GM12872 (cell line): ENCODE measurements at regions not wholly inside any gene's neighbourhood (a gene's known extent, or its start where the extent isn't known, plus 50 kb on each side); places are given as distances from the start of the nearest gene placed in this dataset.

Experiments used
- TF ChIP-seq, protein P1 (sequence below): IDR thresholded peaks from 3 replicates; pipeline ENCODE4 v1.5.1; 2011; ENCODE audit warnings: low read depth, mild to moderate bottlenecking, low read length, moderate library complexity; ENCODE audit not compliant: insufficient read depth

DNA sequence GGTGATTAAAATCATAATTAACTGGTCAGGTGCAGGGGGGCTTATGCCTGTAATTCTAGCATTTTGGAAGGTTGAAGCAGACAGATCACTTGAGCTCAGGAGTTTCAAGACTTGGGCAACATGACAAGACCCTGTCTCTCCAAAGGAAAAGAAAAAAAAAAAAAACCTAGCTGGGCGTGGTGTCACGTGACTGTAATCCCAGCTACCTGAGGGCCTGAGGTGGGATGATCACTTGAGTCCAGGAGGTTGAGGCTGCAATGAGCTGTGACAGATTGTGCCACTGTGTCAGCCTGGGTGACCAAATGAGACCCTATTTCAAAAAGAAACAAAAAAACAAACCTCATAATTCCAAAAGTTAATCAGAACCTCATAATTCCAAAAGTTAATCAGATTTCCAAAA, 505.5 kb downstream of the CDH8 start:
- TF ChIP-seq, protein P1, sequence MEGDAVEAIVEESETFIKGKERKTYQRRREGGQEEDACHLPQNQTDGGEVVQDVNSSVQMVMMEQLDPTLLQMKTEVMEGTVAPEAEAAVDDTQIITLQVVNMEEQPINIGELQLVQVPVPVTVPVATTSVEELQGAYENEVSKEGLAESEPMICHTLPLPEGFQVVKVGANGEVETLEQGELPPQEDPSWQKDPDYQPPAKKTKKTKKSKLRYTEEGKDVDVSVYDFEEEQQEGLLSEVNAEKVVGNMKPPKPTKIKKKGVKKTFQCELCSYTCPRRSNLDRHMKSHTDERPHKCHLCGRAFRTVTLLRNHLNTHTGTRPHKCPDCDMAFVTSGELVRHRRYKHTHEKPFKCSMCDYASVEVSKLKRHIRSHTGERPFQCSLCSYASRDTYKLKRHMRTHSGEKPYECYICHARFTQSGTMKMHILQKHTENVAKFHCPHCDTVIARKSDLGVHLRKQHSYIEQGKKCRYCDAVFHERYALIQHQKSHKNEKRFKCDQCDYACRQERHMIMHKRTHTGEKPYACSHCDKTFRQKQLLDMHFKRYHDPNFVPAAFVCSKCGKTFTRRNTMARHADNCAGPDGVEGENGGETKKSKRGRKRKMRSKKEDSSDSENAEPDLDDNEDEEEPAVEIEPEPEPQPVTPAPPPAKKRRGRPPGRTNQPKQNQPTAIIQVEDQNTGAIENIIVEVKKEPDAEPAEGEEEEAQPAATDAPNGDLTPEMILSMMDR: no peak

DNA sequence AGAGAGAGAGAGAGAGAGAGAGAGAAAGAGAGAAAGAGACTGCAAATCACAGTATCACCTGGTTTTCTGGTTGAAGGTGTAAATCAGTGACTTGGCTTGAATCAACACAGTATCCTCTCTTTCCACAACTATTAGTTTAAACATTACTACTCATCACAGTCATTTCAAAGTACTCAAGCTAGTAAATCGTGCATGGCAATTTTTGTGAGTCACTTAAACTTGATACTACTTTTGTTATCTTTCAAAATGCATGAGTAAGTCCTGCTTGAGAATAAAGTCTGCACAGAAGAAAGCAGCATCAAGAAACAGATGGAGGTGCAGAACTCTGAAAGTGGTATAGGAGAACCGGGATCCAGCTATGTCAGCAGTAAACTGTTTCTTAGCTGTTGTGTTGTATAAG, 535.4 kb downstream of the CDH8 start:
- TF ChIP-seq, protein P1: no peak

DNA sequence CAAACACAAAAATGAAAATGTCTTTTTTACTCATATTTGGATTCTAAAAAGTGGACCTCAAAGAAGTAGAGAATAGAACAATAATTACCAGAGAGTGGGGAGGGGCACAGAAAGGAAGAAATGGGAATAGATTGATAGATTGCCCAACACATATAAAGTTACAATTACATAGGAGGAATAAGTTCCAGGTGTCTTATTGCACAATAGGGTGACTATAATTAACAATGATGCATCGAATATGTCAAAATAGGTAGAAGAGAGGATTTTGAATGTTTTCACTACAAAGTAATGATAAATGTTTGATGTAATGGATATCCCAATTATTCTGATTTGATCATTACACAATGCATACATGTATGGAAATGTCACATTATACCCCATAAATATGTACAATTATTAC, 556.0 kb downstream of the CDH8 start:
- TF ChIP-seq, protein P1: no peak

DNA sequence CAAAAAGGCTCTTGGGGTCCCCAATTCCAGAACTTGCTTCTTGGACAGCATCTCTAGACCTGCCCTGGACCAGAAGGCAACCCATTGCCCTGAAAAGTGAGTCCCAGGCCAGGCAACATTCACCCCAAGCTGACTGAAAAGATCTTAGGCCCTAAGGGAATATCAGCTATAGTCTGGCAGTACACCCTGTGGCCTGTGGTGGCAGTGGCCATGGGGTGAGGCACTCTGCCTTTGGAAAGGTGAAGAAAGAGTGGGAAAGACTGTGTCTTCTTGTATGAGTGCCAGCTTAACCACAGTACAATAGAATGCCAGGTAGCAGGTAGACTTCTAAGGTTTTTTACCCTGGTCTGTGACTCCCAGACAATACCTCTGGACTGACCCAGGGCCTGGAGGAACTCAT, 564.5 kb downstream of the CDH8 start:
- TF ChIP-seq, protein P1: no peak

DNA sequence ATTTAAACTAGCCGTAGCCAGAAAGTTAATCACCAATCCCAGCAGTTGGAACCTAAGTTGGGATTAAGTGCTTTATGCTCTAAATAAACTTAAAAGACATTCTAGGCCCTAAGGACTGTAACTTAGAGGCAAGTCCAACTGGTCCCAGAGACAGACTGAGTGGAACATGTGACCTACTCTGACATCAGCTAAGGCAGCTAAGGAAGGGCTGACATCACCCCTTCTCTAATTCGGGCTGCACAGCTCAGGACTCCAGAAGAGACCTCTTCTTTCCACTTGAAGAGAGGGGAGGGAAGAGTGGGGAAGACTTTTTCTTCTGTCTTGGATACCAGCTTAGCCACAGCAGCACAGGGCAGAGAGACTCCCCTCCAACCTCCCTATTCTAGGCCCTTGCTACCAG, 565.2 kb downstream of the CDH8 start:
- TF ChIP-seq, protein P1: no peak

DNA sequence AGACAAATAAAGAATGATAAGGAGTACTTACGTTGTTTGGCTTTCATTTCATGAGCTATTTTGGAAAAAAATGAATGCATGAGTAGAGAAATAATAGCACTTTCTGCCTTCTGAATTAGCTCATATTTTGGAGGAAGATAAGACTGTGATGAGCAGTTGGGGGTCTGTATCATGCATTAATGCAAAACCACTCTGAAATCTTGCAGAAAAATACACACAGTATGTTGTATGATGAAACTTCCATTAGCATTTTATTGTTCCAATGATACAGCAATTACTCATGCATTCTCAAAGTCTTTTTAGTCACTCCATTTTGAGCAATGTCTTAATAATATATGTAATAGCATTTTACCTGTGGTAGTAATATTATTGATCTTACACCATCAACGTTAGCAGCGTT, 571.0 kb downstream of the CDH8 start:
- TF ChIP-seq, protein P1: no peak

DNA sequence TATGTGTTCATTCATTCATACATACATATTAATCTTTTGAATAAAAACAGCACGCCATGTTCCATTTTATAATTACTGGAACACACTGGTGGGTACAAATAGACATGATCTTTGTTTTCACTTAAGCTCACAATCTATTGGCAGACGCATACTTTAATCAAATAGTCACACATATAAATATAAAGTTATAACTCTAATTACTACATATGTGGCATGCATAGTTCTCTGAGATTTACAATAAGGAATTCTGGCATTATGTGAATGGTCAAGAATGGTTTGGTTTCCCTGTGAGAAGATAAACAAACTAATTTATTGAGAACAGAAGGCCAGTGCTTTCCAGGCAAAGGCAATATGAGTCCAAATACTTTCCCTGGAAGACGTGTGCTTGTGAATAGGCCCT, 576.2 kb downstream of the CDH8 start:
- TF ChIP-seq, protein P1: no peak

DNA sequence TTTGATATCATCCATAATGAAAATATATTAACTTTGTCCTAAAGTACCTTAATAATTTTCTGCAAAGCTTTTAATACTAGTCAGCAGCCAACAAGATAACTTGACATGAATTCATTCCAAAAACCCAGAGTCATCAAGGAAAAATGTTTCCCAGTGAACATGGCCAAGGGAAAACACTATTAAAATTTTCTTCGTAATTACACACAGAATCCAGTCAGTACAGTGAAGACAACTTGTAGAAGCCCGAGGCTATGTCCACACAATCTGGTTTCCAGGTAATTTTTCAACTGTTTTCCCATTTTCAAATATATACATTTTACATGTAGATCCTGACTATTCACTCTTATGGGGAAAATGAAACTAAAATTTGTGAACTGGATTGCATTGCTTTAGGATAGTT, 600.9 kb downstream of the CDH8 start:
- TF ChIP-seq, protein P1: no peak
